ENCODE measurements at regions not wholly inside any gene's neighbourhood (a gene's known extent, or its start where the extent isn't known, plus 50 kb on each side); places are given as distances from the start of the nearest gene placed in this dataset.

GRCh38 chr7:109336531-109336930 lies 766.9 kb downstream of the DNAJB9 start:
- TF ChIP-seq POU6F1 (CRISPR knock-in tag; IDR thresholded peaks at IDR 0.05; ENCODE audit: borderline replicate concordance, low read depth) (no peak), RARB (CRISPR knock-in tag; IDR thresholded peaks at IDR 0.05) (no peak), TSHZ2 (CRISPR knock-in tag; IDR thresholded peaks at IDR 0.05) (no peak), ZFP3 (CRISPR knock-in tag; IDR thresholded peaks at IDR 0.05) (no peak), OSR1 (CRISPR knock-in tag; IDR thresholded peaks at IDR 0.05) (no peak), ISL1 (CRISPR knock-in tag; IDR thresholded peaks at IDR 0.05) (no peak; the same call in 1 of the 2 replicates), CSRNP3 (CRISPR knock-in tag; IDR thresholded peaks at IDR 0.05) (no peak), BACH2 (CRISPR knock-in tag; IDR thresholded peaks at IDR 0.05; ENCODE audit: borderline replicate concordance) (no peak), ZNF565 (CRISPR knock-in tag; conservative IDR thresholded peaks at IDR 0.05; ENCODE audit: low read depth) (no peak), PATZ1 (CRISPR knock-in tag; IDR thresholded peaks at IDR 0.05; ENCODE audit: borderline replicate concordance) (no peak), TCF4 (CRISPR knock-in tag; IDR thresholded peaks at IDR 0.05; ENCODE audit: borderline replicate concordance) (no peak), ESRRG (CRISPR knock-in tag; IDR thresholded peaks at IDR 0.05) (no peak), ARNTL (CRISPR knock-in tag; IDR thresholded peaks at IDR 0.05; ENCODE audit: borderline replicate concordance, low read depth) (no peak)

Measured in SK-N-SH treated with all-trans-retinoic acid at 6 μM for 48 hours (cell line).